Activated CD8-positive, alpha-beta memory T cell treated with anti-CD3 and anti-CD28 coated beads for 24 hours (primary cell): ENCODE measurements at regions not wholly inside any gene's neighbourhood (a gene's known extent, or its start where the extent isn't known, plus 50 kb on each side); places are given as distances from the start of the nearest gene placed in this dataset.

Experiments
- DNase-seq: peaks from one replicate; pipeline ENCODE4 v3.0.0-alpha.2; 2020

DNA sequence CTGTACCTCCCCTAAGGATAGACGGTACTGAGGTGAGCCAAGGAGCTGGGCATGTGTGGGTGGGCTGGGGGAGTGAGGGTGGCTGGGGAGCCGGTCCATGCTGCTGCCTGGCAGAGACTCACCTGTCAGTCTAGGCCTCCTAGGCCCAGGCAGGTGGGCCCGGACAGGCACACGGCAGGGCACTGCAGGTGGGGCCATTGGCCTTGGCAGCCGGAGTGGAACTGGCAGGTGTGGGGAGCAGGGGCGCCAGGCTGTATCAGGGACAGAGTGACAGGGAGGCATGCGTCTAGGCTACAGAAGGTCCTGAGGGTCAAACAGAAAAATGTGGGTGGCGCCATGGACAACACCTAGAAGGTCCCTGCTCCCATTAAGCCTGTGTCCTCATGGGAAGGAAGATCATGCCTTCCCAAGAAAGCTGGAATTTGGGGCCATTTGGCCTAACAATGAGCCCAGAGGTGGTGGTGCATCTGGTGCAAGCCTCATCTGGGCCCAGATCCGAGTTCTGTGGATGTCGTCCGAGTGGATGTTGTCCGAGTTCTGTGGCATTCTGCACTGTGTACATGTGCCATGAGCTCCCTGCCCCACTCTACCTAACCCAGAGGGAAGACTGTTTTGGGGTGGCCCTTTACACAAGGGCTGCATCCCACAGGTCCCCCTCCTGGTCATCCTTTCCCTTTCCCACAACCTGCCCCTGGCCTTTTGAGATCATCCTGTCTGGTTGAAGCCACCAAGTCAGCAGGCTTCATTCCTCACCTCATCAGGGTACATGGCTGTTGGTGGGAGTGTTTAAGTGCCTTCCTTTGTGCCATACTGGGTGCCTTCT is 249.7 kb downstream of the GLI2 start:
- no peak for DNase-seq

DNA sequence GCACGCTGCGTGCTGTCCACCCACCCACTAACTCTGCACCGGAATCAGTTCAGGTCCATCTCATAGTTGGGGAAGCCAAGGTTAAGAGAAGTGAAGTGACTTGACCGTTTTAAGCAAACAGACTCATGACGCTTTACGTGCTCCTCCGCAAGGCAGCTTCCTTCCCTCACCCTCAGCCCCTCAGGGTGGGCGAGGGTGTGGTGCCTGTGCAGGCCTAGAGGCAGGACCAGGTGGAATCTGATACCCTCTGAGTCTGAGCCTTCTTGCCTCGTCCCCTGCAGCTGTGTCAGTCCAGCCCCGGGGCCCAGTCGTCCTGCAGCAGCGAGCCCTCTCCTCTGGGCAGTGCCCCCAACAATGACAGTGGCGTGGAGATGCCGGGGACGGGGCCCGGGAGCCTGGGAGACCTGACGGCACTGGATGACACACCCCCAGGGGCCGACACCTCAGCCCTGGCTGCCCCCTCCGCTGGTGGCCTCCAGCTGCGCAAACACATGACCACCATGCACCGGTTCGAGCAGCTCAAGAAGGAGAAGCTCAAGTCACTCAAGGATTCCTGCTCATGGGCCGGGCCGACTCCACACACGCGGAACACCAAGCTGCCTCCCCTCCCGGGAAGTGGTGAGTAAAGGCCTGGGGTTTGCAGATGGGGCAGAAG is 250.5 kb downstream of the GLI2 start:
- DNase-seq: no peak

DNA sequence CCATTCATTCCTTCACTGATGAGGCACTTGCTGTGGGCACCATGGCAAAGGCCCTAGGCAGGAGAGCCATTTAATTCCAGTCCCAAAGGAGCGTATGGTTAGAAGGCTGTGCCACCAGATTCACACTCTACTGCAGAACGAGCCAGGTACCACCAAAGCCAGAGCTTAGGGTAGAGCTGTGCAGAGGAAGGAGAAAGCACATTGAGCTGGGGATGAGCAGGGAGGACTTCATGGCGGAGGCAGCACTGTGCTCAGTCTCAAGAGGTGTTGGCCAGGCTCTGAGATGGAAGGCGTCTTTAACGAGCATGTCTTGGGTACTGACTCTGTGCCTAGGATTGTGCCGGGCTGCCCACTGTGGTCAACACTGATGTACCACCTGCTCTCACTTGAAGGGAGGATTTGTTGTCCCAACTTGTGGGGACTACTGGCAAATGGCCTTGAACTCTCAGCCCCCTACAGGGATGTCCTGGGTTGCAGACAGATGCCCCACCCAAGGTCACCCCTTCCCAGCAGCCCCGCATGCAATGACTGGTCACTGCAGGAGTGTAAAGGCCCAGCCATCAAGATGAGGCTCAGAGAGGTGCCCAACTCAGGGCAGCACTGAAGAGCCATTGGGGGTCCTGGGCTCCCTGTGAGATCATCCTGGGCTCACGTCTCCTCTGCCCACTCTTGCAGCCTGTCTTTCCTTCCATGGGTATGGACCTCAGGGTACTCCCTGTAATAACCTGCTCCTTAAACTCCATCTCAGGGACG is 251.4 kb downstream of the GLI2 start:
- DNase-seq: no peak

DNA sequence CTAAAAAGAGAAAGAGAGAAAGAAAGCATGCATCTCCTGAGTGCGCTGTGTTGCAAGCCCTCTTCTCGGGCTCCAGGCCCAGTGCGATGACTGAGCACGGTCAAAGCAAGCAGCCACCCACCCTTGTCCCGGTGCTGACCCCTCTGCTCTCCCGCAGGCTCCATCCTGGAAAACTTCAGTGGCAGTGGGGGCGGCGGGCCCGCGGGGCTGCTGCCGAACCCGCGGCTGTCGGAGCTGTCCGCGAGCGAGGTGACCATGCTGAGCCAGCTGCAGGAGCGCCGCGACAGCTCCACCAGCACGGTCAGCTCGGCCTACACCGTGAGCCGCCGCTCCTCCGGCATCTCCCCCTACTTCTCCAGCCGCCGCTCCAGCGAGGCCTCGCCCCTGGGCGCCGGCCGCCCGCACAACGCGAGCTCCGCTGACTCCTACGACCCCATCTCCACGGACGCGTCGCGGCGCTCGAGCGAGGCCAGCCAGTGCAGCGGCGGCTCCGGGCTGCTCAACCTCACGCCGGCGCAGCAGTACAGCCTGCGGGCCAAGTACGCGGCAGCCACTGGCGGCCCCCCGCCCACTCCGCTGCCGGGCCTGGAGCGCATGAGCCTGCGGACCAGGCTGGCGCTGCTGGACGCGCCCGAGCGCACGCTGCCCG is 252.5 kb downstream of the GLI2 start:
- no peak for DNase-seq

DNA sequence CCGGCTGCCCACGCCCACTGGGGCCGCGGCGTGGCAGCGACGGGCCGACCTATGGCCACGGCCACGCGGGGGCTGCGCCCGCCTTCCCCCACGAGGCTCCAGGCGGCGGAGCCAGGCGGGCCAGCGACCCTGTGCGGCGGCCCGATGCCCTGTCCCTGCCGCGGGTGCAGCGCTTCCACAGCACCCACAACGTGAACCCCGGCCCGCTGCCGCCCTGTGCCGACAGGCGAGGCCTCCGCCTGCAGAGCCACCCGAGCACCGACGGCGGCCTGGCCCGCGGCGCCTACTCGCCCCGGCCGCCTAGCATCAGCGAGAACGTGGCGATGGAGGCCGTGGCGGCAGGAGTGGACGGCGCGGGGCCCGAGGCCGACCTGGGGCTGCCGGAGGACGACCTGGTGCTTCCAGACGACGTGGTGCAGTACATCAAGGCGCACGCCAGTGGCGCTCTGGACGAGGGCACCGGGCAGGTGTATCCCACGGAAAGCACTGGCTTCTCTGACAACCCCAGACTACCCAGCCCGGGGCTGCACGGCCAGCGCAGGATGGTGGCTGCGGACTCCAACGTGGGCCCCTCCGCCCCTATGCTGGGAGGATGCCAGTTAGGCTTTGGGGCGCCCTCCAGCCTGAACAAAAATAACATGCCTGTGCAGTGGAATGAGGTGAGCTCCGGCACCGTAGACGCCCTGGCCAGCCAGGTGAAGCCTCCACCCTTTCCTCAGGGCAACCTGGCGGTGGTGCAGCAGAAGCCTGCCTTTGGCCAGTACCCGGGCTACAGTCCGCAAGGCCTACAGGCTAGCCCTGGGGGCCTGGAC is 253.2 kb downstream of the GLI2 start:
- peak; percentile 21 for DNase-seq

DNA sequence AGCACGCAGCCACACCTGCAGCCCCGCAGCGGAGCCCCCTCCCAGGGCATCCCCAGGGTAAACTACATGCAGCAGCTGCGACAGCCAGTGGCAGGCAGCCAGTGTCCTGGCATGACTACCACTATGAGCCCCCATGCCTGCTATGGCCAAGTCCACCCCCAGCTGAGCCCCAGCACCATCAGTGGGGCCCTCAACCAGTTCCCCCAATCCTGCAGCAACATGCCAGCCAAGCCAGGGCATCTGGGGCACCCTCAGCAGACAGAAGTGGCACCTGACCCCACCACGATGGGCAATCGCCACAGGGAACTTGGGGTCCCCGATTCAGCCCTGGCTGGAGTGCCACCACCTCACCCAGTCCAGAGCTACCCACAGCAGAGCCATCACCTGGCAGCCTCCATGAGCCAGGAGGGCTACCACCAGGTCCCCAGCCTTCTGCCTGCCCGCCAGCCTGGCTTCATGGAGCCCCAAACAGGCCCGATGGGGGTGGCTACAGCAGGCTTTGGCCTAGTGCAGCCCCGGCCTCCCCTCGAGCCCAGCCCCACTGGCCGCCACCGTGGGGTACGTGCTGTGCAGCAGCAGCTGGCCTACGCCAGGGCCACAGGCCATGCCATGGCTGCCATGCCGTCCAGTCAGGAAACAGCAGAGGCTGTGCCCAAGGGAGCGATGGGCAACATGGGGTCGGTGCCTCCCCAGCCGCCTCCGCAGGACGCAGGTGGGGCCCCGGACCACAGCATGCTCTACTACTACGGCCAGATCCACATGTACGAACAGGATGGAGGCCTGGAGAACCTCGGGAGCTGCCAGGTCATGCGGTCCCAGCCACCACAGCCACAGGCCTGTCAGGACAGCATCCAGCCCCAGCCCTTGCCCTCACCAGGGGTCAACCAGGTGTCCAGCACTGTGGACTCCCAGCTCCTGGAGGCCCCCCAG is 254.1 kb downstream of the GLI2 start:
- DNase-seq: peak; percentile 46

DNA sequence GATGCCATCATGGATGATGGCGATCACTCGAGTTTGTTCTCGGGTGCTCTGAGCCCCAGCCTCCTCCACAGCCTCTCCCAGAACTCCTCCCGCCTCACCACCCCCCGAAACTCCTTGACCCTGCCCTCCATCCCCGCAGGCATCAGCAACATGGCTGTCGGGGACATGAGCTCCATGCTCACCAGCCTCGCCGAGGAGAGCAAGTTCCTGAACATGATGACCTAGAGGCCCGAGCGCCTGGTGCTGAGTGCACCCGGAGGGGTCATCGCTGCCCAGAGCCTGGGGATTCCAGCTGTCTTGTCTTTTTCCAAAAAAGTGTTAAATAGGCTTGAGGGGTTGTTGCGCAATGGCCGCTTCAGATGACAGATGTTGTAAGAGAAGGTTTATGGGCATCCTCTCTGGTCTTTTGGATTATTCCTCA is 254.8 kb downstream of the GLI2 start:
- no peak for DNase-seq

DNA sequence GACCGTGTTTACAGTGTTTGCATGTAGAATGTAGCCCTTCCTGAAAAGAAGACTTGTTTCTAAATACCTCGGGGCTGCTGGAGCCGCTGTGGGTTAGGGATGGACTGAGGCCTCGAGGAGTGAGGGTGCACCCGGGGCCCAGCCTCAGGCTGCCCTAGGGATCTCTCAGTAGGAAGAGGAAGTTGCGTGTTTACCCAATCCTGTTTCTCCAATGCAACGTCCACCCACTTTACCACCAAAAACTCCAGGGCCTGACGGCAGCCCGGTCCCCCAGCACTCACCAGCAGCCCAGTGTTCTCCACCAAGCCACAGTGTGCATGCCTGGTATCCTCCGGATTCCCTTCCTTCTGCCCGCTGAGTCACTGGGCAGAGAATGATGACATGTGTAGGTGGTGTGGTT is 255.8 kb downstream of the GLI2 start:
- peak; percentile 32 for DNase-seq

DNA sequence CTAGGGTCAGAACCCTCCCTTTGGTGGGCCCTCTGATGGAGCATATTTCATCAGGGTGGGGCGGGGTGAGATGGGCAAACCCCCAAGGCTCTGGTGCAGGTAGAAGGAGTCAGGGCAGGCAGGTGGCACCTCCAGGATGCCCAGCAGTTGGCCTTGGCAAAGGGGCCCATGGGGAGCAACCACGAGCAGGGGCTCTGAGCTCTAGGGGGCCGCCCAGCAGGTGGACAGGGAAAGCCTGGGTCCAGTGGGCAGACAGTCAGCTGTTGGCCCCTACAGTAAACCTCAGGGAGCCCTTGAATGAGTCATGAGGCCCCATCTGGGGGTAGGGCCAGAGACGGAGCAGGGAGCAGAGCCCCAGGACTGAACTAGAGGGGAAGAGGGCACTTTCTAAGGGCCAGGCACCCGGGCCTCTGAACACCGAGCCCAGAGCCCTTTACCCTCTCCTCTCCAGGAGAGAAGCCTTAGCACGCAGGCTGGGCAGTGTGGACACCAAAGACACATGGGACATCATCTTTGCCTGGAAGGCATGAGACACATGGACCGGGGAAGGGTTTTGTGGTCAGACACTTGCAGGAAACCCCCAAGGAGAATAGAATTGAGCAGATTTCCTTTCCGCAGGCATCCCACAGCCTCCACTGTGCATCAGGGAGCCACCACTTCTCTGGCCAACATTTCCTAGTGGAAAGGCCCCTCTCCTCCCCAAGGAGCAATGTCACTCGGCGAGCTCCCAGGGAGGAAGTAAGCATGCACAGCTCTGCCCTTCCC is 257.3 kb downstream of the GLI2 start:
- no peak for DNase-seq

DNA sequence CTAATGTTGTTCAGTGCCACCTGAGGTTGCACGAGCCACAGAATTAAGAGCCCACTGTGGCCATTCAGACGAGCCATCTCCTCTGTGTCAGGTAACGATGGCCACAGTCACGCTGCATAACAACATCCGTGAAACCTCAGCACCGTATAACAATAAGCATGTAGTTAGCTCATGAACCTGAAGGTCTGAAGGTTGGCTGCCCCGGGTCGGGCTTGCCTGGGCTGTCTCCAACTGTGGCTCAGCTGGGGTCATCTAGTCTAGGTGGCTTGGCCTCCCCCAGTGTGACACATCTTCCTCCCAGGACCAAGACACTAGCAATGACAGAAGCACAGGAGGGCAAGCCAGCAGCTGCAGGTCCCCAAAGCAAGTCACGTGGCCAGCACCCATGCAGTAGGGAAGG is 258.0 kb downstream of the GLI2 start:
- no peak for DNase-seq

DNA sequence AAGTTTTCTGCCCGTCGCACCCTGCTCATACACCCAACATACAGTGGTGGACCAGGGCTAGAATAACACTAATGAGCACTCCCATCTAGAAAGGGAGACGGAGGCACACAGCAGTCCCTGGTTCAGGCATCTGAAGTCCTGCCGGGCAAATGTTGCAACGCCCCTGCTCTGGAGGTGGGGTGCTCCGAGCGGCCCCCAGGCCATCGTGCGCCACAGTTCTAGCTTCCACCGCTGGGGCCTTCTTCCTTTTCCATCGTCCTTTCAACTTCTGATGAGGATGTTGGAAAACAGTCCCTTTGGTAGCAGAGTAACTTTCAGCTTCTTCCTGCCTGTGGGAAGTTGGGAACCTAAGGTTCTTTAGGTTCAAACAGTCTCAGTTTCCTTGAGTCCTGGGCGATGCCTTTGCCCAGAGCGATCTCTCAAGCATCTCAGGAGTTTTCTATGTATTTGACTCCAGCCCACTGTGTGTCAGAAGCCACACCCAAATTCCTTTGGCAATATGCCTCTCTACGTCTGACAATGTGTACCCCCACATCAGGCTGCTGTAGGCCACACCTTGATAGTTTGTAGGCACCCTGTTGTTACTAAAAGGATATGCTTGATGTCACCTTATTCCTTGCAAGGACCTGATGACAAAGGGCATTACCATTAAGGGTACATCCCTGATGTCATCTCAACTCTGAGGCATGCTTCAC is 258.8 kb downstream of the GLI2 start:
- no peak for DNase-seq

DNA sequence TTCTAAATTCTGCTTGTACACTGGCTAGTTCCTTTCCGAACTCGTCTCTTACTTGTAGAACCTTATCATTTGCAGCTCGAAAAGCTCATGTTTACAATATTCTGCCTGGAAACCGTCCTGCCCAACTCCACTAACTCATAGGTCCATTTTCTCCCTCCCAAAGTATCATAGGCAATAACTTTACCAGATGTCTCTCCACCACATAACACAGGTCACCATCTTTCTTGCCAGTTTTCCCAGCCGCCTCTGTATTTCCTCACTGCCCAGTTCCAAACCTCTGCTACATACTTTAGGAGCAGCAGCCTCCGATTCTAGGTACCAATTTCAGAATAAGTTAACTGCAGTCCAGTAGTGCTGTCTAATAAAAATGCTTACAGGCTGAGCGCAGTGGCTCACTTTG is 259.5 kb downstream of the GLI2 start:
- no peak for DNase-seq

DNA sequence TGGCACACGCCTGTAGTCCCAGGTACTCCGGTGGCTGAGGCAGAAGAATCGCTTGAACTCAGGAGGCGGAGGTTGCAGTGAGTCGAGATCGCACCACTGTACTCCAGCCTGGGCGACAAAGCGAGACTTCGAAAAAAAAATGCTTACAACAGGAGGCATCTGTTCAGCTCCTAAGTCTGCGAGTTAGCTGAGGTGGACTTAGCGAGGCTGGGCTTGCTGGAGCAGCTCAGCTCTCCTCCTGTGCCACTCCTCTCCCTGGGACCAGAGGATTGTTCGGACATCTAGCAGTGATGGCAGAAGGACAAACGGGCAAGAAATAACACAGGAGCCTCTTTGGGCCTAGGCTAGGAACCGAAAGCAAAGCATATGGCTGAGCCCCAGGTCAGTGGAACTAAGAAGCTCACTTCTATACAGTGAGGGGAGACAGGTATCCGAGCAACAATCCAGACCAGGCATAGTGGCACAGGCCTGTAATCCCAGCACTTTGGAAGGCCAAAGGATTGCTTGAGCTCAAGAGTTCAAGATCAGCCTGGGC is 260.1 kb downstream of the GLI2 start:
- no peak for DNase-seq

DNA sequence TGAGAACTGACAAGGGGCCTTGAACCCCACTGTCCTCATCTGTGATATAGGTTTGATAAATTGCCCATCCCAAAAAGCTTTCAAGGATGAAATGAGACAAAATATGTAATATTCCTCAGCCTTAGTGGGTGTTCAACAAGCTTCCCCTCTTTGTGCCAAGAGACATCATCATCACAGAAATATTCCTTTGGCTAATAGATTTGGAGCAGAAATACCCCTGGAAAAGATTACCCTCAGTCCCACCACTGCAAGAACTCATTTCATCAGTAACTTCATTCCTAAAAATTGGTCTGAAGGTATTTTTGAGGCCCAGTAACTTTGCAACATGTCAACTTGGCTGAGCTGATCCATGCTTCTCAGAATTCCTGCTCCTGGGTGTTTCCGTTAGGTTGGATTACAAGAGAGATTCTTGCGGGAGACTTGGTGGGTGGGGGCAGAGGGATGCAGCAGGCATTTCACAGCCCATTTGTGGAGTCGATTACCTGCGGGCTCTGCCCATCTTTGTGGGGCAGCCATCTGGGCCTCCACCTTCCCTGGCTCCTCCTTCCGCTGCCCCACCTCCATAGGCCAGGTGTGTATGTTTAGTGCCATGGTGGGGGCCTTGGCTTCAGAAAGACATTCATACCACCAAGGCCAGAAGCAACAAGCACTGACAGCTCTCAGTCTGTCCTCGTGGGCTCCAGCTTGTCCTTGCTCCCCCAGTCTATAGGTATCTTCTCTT is 263.9 kb downstream of the GLI2 start:
- DNase-seq: no peak

DNA sequence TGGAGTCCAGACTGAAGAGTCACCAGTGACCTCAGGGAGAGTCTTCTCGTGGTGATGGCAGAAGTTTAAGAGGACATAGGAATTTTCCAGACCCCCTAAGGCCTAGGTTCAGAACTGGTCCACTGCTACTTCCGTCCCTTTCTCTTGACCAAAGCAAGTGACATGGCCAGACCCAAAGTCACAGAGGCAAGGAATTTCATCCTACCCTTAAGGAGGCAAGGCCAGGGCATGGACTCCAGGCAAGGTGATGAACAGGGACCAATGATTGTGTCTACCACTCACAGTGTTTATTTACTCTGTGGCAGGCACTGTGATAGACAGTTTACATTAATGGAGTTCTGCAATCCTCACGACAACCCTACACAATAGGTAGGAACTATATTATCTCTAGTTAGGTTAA is 265.1 kb downstream of the GLI2 start:
- no peak for DNase-seq

DNA sequence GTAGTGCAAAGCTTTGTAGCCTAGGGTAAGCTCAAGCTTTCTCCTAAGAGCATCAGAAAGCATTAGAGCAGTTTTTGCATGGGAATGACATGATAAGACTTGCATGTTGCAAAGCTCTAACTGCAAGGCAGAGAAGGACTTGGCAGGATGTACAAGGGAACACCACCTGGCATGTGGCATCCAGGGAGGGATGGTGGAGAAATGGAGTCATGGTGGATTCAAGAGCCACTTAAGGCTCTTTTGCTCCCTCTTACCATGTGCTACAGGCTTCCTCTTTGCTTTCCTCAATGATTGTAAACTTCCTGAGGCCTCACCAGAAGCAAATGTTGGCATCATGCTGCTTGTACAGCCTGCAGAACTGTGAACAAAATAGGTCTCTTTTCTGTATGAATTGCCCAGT is 266.0 kb downstream of the GLI2 start:
- no peak for DNase-seq

DNA sequence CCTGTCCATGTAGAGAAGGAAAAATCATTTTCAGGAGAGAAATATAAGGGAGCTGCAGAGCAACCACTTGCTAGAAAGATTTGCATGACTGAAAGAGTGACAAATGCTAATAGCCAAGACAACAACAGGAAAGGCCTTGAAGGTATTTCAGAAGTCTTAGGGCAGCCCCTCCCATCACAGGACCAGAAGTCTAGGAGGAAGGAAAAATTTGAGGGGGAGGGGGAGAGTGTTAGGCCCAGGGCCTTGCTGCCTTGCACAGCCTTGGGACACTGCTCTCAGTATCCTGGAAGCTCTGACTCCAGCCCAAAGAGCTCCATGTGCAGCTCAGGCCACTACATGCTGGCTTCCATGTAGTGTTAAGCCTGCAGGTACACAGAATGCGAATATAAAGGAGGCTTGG is 266.9 kb downstream of the GLI2 start:
- no peak for DNase-seq

DNA sequence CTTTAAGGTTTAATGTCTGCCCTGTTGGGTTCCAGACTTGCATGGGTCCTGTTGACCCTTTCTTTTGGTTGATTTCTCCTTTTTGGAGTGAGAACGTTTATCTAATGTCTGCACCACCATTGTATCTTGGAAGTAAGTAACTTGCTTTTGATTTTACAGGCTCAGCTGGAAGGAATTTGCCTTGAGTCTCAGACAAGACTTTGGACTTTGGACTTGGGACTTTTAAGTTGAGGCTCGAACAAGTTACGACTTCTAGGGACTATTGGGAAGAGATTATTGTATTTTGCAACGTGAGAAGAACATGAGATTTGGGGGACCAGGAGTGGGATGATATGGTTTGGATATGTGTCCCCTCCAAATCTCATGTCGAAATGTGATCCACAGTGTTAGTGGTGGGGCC is 267.7 kb downstream of the GLI2 start:
- no peak for DNase-seq

DNA sequence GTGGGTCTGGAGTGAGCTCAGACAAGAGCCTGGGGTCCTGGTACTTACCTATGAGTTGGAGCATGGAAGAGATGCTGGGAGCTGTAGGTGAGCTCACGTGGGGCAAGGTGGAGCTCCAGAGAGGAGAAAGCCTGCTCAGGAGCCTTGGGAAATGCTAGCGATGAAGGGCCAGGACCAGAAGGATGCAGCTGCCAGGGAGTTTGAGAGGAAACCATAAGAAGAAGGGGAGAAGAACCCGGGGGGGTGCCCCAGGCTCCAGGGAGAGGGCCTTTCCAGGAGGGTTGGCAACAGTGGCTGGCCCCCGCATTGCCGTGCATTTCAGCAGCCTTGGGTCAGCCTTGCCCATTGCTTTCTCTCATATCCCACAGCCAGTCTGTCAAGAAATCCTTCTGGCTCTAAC is 268.7 kb downstream of the GLI2 start:
- no peak for DNase-seq
